Cardiac muscle cell (in vitro differentiated cells and primary cell): ENCODE measurements at regions not wholly inside any gene's neighbourhood (a gene's known extent, or its start where the extent isn't known, plus 50 kb on each side); places are given as distances from the start of the nearest gene placed in this dataset.

Experiments
- DNase-seq, 2 donors: peaks; one replicate each; pipeline versions ENCODE4 v3.0.0 to v3.0.0-alpha.2; 2010 to 2017; ENCODE audit warnings: low read depth in 1 of 2, low spot score in 1 of 2
- H3K27ac ChIP-seq: fragments of 200-600 bp; sonication (generic); 2 replicates; pipeline ENCODE4 v1.5.1; 2016
- H3K27me3 ChIP-seq: fragments of 200-600 bp; sonication (generic); 2 replicates; pipeline ENCODE4 v1.6.0; 2016; ENCODE audit warnings: control low read depth
- H3K36me3 ChIP-seq: fragments of 200-600 bp; sonication (generic); 2 replicates; pipeline ENCODE4 v1.5.1; 2016; ENCODE audit warnings: control low read depth
- H3K4me1 ChIP-seq: fragments of 200-600 bp; sonication (generic); 2 replicates; pipeline ENCODE4 v1.8.1; 2017; ENCODE audit warnings: low read depth, mild to moderate bottlenecking, mixed run types
- H3K4me3 ChIP-seq: fragments of 200-600 bp; sonication (generic); 2 replicates; pipeline ENCODE4 v1.5.1; 2016; ENCODE audit warnings: mild to moderate bottlenecking
- H3K9me3 ChIP-seq: fragments of 200-600 bp; sonication (generic); 2 replicates; pipeline ENCODE4 v1.5.1; 2017; ENCODE audit warnings: low read depth, mild to moderate bottlenecking, control low read depth
- CTCF ChIP-seq: IDR thresholded peaks from 2 replicates; pipeline ENCODE4 v1.5.1; 2012; ENCODE audit warnings: low read depth, mild to moderate bottlenecking, low read length

- no peaks in the 10 kb centered on the region for H3K27me3 ChIP-seq
- H3K4me3 ChIP-seq: no peak overlapping the region
- H3K4me1 ChIP-seq: no peaks in the 10 kb centered on the region
- no peak overlapping the region for H3K27ac ChIP-seq
- H3K36me3 ChIP-seq: no peaks in the 10 kb centered on the region
- no peak for DNase-seq
- no peaks in the 10 kb centered on the region for H3K9me3 ChIP-seq
- TF ChIP-seq CTCF: no peak
These were observed 724.5 kb downstream of the SLITRK6 start for GRCh38 chr13:85074543-85075313.

- Histone ChIP-seq H3K27me3 (no peaks in the 10 kb centered on the region), H3K4me3 (no peak overlapping the region), H3K9me3 (no peaks in the 10 kb centered on the region), H3K27ac (no peak overlapping the region), H3K4me1 (no peaks in the 10 kb centered on the region), H3K36me3 (no peaks in the 10 kb centered on the region)
- DNase-seq: no peak
- no peak for TF ChIP-seq CTCF
These were observed 731.0 kb downstream of the SLITRK6 start for GRCh38 chr13:85068231-85068630.

- H3K4me3 ChIP-seq: no peak overlapping the region
- no peaks in the 10 kb centered on the region for H3K9me3 ChIP-seq
- H3K4me1 ChIP-seq: no peaks in the 10 kb centered on the region
- no peaks in the 10 kb centered on the region for H3K27me3 ChIP-seq
- H3K36me3 ChIP-seq: no peaks in the 10 kb centered on the region
- no peak overlapping the region for H3K27ac ChIP-seq
- DNase-seq: no peak
- TF ChIP-seq CTCF: no peak
These were observed 759.0 kb downstream of the SLITRK6 start for GRCh38 chr13:85040215-85040614.

- no peak for TF ChIP-seq CTCF
- no peak for DNase-seq
- no peak overlapping the region for H3K27ac ChIP-seq
- no peaks in the 10 kb centered on the region for H3K9me3 ChIP-seq
- no peaks in the 10 kb centered on the region for H3K4me1 ChIP-seq
- H3K27me3 ChIP-seq: no peaks in the 10 kb centered on the region
- no peak overlapping the region for H3K4me3 ChIP-seq
- no peaks in the 10 kb centered on the region for H3K36me3 ChIP-seq
These were observed 767.4 kb downstream of the SLITRK6 start for GRCh38 chr13:85031771-85032170.

- TF ChIP-seq CTCF: no peak
- no peaks in the 10 kb centered on the region for H3K4me1 ChIP-seq
- no peaks in the 10 kb centered on the region for H3K27me3 ChIP-seq
- no peaks in the 10 kb centered on the region for H3K9me3 ChIP-seq
- H3K36me3 ChIP-seq: no peaks in the 10 kb centered on the region
- no peak overlapping the region for H3K27ac ChIP-seq
- no peak overlapping the region for H3K4me3 ChIP-seq
- DNase-seq: no peak
These were observed 771.2 kb downstream of the SLITRK6 start for GRCh38 chr13:85028035-85028434.
